Right atrium auricular region (tissue), 2 donors: ENCODE measurements at regions not wholly inside any gene's neighbourhood (a gene's known extent, or its start where the extent isn't known, plus 50 kb on each side); places are given as distances from the start of the nearest gene placed in this dataset.
A peak's percentile ranks its signal among the peaks of the same experiment; 100 is the strongest.

Experiments
- DNase-seq: peaks from one replicate; pipeline ENCODE4 v3.0.0-alpha.2; 2019; ENCODE audit warnings: low spot score
- H3K27ac ChIP-seq, 2 donors: fragments of 200-600 bp; sonication (generic); 1 replicate in 1 of 2; 2 replicates in 1 of 2; pipeline ENCODE4 v1.5.1; 2016 to 2019
- H3K27me3 ChIP-seq, 2 donors: fragments of 200-600 bp; sonication (generic); one replicate each; pipeline versions ENCODE4 v1.5.1 to v1.6.0; 2017 to 2019
- H3K36me3 ChIP-seq: fragments of 200-600 bp; sonication (generic); one replicate; pipeline ENCODE4 v1.5.1; 2016
- H3K4me1 ChIP-seq, 2 donors: fragments of 200-600 bp; sonication (generic); one replicate each; pipeline versions ENCODE4 v1.5.1 to v1.6.0; 2017 to 2019
- H3K4me3 ChIP-seq, 2 donors: fragments of 200-600 bp; sonication (generic); 1 replicate in 1 of 2; 2 replicates in 1 of 2; pipeline ENCODE4 v1.5.1; 2017 to 2019; ENCODE audit warnings: mild to moderate bottlenecking in 1 of 2, moderate library complexity in 1 of 2
- H3K9me3 ChIP-seq, 2 donors: fragments of 200-600 bp; sonication (generic); one replicate each; pipeline ENCODE4 v1.5.1; 2019
- CTCF ChIP-seq, 2 donors: fragments of 200-600 bp; sonication (generic); IDR thresholded peaks; one replicate each; pipeline ENCODE4 v1.5.1; 2019; ENCODE audit warnings: antibody characterized with exemption in 2 of 2

- Histone ChIP-seq H3K4me3 (no peak overlapping the region), H3K27ac (no peak overlapping the region), H3K36me3 (no peaks in the 10 kb centered on the region), H3K9me3 (no peaks in the 10 kb centered on the region), H3K27me3 (no peaks in the 10 kb centered on the region), H3K4me1 (peaks cover 0 to 58% of the 10 kb centered on the region in 2 donors)
- TF ChIP-seq CTCF (IDR thresholded peaks at IDR 0.05) = no peak
- DNase-seq = no peak
These were observed 110.5 kb downstream of the CEBPB start for GRCh38 chr20:50301165-50301564.

- Histone ChIP-seq H3K36me3 (no peaks in the 10 kb centered on the region), H3K27me3 (no peaks in the 10 kb centered on the region), H3K4me1 (peaks cover 0 to 61% of the 10 kb centered on the region in 2 donors), H3K9me3 (no peaks in the 10 kb centered on the region), H3K4me3 (no peak overlapping the region), H3K27ac (no peak overlapping the region)
- no peak for DNase-seq
- TF ChIP-seq CTCF (IDR thresholded peaks at IDR 0.05) = no peak
These were observed 111.1 kb downstream of the CEBPB start for GRCh38 chr20:50301712-50302111.

GRCh38 chr20:50302341-50303057, 111.9 kb downstream of the CEBPB start:
- Histone ChIP-seq H3K4me1 (peaks cover 0 to 60% of the 10 kb centered on the region in 2 donors), H3K4me3 (no peak overlapping the region), H3K27ac (peak overlapping the region in 1 of 2 donors; percentile 36), H3K27me3 (no peaks in the 10 kb centered on the region), H3K36me3 (no peaks in the 10 kb centered on the region), H3K9me3 (no peaks in the 10 kb centered on the region)
- no peak for DNase-seq
- no peak for TF ChIP-seq CTCF (IDR thresholded peaks at IDR 0.05)

GRCh38 chr20:50303573-50304500, 113.2 kb downstream of the CEBPB start:
- H3K4me1 ChIP-seq = peaks cover 0 to 69% of the 10 kb centered on the region in 2 donors

GRCh38 chr20:50304501-50304856, 113.8 kb downstream of the CEBPB start:
- Histone ChIP-seq H3K27me3 (no peaks in the 10 kb centered on the region), H3K4me1 (peaks cover 0 to 76% of the 10 kb centered on the region in 2 donors), H3K36me3 (no peaks in the 10 kb centered on the region), H3K9me3 (no peaks in the 10 kb centered on the region), H3K4me3 (no peak overlapping the region), H3K27ac (peak overlapping the region; percentile 90)
- TF ChIP-seq CTCF (IDR thresholded peaks at IDR 0.05) = no peak
- no peak for DNase-seq

More at GRCh38 chr20:50303573-50304500, 113.2 kb downstream of the CEBPB start:
- H3K9me3 ChIP-seq = no peaks in the 10 kb centered on the region
- H3K27ac ChIP-seq = peak overlapping the region; percentile 90
- H3K36me3 ChIP-seq = no peaks in the 10 kb centered on the region
- peak; percentile 91 for DNase-seq
- H3K27me3 ChIP-seq = no peaks in the 10 kb centered on the region
- no peak for TF ChIP-seq CTCF (IDR thresholded peaks at IDR 0.05)
- H3K4me3 ChIP-seq = no peak overlapping the region
